NCI-H2227 (cell line): ENCODE measurements at regions not wholly inside any gene's neighbourhood (a gene's known extent, or its start where the extent isn't known, plus 50 kb on each side); places are given as distances from the start of the nearest gene placed in this dataset.
"Not testable (repeated sequence)": the region's sequence is repeated elsewhere in the genome, so short reads cannot be mapped to it uniquely, and the experiment has no call there.

ENCODE experiments used
- DNase-seq: peaks from one replicate; lab custom pipeline; 2025; ENCODE audit not compliant: unreplicated experiment; lab: John Stamatoyannopoulos, UW

DNA sequence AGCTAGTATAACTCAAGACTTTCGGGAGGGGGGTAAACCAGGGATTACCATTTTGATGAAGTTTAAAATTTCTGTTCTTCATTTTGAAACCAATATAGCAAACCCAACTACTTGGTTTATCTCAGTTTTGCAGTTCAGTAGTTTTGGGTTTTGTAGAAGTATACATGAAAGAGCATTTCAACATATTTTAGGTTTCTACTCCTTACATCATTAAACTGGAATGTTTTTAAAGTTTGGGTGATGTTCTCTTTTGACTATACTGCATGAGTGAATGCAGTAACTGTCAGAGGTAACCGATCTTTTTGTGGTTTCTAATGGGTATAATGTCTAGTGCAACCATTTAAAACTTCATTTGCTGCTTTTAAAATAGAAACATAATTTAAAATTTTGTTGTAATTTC is 248.3 kb upstream of the MAD2L1 start:
- DNase-seq: no peak

DNA sequence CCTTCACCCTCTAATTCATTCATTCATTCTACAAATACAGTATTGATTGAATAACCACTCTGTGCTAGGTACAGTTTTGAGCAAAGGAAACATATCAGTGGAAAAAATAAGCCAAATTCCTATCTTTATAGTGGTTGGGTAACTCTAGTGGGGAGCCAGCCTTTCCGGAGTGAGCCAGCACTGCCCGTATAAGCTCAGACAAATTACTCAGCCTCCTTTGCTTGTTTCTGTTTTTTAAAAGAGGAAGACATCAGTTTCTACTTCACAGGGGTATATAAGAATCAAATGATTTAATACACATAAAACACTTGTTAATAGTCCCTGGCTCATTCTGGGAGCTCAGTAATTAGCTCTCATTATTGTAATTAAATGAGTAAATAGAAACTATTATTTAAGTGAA is 238.2 kb upstream of the MAD2L1 start:
- DNase-seq: no peak

DNA sequence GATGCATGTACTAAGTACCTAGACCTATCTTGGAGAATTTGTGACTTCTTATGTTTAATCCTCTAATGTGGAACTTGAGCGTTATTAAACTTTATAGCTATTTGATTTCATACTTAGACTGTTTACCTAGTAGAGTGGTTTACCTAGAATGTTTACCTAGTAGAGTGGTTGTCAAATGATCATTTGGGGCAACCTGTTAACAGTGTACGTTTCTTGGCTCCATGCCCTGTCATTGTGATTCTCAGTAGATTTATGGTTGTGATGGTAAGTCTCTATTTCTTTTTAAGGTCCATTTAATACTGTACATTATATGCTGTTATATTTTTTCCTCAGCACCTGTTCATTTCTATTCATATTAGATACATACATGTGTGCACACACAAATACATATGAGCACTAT is 233.0 kb upstream of the MAD2L1 start:
- no peak for DNase-seq

DNA sequence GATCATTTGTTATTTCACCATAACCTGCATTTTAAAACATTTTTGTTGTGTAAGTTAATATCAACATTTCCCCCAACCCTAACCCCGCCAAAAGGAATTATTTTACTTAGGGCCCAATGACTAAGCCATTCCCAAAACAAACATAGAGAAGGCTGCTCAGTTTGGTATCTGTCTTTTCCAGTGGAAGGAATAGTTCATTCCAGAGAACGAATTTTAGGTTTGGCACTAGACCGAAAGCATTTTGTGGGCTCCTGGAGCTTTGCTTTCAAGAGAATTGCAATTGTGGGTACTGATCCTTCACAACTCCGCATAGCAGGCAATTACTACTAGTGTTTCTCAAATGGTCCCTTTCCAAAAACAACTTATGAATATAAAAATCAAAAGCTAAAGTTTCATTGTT is 226.7 kb upstream of the MAD2L1 start:
- DNase-seq: no peak

DNA sequence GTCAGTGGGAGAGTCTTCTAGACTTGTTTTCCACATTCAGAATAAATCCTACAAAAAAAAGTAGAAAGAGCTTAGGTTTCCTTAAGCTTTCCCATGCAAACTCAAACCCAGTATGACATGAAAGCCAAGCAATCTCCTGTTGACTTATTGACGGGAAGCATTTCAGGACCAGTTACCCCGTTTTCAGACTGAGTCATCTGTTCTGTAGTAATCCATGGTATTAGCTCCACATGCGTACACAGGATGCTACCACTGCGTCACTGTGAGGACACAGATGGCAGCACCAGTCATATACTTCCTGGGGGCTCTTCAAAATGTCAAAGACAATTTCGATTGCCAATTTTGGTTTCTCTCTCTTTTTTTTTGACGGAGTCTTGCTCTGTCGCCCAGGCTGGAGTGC is 224.9 kb upstream of the MAD2L1 start:
- DNase-seq: no peak

DNA sequence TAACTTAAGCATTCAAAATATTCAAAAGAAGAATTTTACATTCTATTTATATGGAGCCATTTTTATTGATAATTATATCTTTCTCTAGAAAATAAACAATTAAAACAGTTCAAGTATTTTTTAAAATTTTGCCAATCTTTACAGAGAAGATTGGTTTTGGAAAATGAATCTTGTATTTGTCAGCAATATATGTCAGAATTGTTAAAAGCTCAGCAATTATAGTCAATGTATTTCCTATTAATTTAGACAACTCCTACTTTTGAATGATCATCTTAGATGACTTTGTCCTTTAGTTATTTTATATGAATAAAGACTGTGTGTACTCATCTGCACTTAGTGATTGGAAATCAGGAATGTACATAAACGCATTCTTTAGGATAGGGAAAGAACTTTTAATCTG is 223.9 kb upstream of the MAD2L1 start:
- DNase-seq: no peak

DNA sequence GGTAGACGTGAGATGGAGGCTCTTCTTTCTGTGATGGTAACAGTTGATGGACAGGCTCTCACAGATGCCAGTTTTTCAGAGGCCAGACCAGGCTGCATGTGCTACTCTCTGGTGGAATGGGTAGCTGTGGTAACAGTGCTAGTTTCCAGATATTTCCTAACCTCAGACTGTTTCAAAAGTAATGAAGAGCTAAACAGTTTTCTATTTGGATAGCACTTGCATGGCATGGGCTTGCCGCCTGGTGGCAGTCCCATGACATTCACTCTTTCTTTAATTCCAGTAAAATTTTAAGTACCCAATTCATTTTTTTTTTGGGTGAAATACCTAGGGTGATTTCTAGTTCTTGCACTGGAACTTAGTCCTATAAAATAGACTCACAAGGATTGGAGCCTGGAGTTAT is 220.2 kb upstream of the MAD2L1 start:
- no peak for DNase-seq

DNA sequence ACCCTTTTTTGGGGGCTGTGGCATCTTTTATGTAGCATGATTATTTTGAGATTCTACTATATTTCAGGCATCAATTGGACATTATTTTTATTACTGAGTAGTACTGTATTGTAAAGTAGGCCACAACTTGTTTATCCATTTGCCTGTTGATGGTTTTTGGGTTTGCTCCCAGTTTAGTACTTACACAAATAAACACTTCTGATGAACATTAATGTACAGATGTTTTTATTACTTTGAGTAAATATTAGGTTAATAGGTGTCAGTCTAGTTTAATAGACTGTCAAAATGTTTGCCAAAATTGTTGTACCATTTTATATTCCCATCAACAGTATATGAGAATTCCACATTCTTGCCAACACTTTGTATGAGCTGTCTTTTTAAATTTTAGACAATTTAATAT is 214.9 kb upstream of the MAD2L1 start:
- DNase-seq: no peak

DNA sequence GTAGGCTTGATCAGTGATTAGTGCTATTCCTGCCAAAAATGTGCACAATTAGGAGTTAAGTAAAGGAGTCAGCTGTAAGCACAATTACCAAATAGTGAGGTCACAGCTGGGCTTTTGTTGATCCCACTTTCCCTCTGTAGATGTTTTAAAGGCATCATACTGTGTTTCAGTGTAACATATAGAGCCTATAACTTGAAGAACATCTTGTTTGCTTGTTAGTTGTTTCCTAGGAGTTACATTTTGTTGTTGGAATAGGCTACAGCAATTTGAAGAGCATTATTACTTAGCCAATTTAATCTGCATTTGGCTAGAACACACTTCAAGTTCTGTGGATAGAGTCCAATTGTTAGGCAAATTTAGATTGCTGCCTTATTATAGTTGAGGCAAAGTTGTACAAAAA is 210.7 kb upstream of the MAD2L1 start:
- no peak for DNase-seq

DNA sequence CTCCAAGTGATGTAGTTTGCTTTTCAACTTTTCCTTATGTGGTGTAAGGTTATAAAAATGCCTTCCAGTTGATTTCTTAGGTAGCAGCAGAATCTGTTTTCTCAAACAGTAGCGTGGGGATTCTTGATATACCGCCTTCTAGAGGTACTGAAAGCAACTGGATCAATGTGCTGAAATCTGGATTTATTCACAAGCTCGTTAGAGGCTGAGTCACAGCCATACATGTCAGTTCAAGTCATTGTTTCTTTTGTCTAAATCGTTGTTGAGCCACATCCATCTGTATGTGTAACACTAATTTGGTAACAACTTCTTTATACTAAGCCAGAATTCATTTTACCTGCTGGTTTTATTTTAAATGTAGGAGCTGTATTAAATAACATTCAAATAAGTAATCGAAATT is 200.0 kb upstream of the MAD2L1 start:
- no peak for DNase-seq

DNA sequence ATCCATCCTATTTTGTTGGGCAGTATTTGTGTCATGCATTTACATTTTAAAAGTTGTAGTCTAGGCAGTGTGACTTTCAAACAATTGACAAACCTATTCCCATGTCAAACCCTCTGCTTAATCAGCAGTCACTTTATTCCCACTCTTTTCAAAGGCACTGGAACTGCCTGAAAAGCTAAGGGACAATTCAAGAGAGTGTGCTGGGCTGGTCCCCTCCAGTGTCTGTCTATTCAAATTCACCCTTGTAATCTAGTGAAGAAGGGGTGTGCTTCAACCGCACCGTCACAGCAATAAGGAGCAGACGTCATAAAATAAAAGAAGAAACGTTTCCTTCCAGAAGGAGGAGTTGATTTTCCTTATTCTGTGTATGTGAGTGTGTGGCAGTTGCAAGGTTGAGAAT is 197.0 kb upstream of the MAD2L1 start:
- DNase-seq: no peak

DNA sequence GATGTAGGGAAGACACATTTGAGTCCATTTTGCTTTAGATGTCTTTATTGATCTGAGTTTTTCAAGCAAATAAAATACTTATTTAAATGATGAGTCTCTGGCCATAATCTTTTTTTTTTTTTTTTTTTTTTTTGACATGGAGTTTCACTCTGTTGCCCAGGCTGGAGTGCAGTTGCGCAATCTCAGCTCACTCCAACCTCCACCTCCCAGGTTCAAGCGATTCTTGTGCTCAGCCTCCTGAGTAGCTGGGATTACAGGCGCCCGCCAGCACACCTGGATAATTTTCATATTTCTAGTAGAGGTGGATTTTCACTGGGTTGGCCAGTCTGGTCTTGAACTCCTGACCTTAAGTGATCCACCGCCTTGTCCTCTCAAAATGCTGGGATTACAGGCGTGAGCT is 194.5 kb upstream of the MAD2L1 start:
- DNase-seq: no peak

DNA sequence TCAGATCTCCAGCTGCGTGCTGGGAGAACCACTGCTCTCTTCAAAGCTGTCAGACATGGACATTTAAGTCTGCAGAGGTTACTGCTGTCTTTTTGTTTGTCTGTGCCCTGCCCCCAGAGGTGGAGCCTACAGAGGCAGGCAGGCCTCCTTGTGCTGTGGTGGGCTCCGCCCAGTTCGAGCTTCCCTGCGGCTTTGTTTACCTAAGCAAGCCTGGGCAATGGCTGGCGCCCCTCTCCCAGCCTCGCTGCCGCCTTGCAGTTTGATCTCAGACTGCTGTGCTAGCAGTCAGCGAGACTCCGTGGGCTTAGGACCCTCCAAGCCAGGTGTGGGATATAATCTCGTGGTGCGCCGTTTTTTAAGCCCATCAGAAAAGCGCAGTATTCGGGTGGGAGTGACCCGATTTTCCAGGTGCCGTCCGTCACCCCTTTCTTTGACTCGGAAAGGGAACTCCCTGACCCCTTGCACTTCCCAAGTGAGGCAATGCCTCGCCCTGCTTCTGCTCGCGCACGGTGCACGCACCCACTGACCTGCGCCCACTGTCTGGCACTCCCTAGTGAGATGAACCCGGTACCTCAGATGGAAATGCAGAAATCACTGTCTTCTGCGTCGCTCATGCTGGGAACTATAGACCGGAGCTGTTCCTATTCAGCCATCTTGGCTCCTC is 189.6 kb upstream of the MAD2L1 start:
- not testable (repeated sequence) for DNase-seq

DNA sequence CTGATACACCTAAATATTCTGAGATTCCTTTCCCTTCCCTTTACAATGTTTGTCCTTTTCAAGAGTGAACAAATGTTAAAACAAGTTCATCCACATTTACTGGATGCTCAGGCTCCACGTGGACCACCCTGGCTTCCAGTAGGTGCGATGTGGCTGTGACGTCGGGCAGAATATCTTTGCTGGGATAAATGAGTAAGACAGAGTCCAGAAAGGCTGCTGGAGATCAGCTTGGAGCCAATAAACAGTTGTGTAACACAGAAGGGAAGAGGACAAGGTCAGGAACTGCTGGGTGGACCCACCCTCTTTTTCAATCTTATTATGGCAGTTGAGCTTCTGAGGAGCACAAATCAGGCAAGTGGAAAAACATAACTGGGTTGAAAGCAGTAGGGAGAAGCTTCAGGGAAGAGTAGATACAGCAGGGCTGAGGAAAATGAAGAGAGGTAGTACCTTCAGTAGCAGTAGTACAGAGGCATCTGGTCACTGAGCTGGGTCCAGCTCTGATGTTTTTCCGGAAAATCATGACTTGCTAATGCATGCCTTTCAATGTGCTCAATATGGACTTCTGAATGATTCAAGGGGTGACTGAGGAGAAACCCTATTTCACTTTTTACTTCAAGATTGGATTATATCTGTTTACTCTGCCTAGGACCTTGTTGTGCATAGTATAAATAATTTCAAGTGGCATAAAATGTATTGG is 171.8 kb upstream of the MAD2L1 start:
- no peak for DNase-seq

DNA sequence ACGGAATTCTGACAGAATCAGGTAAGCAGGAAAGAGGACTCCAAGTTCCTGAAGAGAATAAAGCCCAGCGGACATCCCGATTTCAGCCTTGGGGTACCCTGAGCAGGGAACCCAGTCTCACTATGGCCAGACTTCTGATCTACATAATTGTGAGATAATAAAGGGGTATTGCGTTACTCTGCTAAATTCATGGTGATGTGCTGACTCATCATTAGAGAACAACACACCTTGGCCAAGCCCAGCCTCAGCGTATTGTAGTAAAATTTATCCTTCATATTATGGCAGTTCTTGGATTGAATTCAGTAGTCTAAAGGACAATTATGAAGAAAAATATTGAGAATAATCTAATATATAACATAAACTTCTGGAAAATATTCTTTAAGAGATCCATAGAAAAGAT is 170.2 kb upstream of the MAD2L1 start:
- no peak for DNase-seq

DNA sequence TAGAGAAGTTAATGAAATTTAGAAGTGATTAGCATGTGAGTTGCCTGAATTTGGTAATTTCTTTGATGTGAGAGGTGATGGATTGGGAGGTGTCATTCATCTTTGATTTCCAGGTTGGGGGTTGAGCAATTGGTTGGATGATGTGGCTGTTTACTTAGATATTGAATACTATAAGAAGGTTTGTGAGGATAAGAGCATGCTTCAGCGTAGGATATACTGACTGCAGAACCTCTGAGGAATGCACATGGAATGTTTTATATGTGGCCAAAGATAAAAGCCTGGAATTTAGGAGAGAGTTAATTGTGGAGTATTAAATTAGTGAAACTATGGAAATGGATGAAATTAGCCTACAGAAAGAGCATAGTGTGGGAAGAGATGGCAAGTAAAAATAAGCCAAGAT is 165.4 kb upstream of the MAD2L1 start:
- no peak for DNase-seq

DNA sequence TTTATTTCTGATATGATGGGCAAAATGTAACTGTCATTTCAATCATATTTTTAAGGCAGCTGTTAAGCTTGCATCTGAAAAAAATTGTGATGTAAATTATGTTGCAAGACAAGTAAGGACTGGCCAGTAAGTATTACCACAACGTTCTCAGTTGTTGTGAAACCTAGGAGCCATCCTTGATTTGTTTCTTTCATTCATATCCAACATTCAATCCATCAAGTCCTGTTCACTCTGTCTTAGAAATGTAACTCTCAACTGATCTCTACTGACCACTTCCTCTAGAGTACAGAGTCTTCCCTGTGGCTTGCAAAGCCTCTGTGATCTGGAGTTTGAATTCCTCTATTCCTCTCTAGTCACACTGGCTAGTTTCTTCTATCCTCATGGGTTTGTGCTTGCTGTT is 161.4 kb upstream of the MAD2L1 start:
- DNase-seq: no peak

DNA sequence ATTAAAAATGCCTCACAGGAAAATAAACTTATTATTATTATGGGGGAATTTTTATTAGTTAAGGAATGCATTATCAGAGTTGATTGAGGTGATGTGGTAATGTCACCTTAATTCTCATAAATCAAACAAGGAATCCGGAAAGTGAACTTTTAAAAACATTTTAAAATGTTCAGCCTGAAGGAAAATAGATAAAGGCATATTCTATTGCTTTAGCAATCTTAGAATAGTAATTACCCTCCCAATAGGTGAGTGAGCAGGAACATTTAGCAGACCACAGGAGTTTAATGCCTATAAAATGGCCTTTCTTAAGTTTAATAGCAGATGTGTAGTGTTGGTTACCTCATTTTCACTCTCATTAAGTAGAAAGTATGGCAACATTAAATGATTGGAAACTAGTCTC is 160.9 kb upstream of the MAD2L1 start:
- no peak for DNase-seq

DNA sequence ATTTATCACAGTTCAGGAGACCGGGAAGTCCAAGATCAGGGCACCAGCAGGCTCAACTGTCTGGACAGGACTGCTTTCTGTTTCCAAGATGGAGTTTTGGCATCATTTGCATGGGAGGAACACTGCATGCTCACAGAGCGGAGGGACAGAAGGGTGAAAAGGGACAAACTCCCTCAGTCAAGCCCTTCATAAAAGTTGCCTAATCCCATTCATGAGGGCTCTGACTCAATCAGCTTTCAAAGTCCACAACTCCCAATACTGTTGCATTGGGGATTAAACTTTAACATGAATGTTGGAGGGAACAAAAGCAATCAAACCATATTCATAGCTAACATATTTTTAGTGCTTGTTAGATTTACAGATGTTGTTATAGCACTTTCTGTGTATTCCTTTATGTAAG is 158.9 kb upstream of the MAD2L1 start:
- DNase-seq: no peak

DNA sequence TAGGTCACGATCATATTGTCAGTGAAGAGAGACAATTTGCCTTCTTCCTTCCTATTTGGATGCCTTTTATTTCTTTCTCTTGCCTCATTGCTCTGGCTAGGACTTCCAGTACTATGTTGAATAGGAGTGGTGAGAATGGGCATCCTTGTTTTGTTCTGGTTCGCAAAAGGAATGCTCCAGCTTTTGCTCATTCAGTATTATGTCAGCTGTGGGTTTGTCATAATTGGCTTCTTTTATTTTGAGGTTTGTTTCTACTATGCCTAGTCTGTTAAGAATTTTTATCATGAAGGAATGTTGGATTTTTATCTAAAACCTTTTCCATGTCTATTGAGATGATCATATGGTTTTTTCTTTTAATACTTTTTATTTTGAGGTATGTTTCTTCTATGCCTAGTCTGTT is 152.3 kb upstream of the MAD2L1 start:
- no peak for DNase-seq

DNA sequence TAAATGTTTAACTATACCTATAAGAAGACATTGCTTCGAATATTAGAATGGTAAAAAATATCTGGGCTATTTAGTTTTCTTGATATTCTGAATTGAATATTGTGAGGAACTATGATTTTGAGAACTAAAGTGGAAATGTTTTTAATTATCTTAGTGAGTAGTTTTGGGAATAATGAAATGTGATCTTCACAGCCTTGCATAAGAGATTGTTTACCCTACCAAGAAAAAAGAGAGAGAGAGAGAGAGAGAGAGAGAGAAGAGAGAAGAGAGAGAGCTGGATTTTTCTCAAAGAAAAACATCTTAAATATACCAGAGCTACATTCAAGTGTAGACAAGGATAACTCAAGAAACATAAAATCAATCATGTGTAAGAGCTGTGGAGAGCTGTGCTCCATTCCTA is 148.7 kb upstream of the MAD2L1 start:
- DNase-seq: no peak

DNA sequence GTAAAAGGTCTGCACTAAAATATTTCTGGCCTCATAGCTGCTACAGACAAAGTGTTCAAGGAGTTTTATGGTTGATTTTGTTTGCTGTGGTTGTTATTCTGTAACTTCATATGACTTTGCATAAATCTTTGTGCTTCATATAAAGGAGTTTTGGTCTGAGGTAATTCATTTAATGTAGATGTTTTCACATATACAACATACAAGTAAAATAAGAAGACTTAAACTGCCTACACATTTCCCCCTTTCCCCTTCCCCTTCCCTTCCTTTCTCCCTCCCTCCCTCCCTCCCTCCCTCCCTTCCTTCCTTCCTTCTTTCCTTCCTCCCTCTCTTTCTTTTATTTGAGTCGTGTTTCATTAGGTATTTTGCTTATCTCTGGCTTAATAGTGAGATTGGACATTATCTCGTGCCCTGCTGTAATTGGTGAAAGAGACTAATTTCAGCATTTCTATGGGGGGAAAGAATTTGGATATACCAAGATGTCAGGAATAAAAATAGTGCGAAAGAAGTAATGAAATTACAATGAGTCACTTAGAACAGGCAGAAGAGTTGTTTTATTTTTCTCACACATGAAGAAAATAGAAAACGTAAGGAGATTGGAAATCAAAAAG is 144.9 kb upstream of the MAD2L1 start:
- no peak for DNase-seq

DNA sequence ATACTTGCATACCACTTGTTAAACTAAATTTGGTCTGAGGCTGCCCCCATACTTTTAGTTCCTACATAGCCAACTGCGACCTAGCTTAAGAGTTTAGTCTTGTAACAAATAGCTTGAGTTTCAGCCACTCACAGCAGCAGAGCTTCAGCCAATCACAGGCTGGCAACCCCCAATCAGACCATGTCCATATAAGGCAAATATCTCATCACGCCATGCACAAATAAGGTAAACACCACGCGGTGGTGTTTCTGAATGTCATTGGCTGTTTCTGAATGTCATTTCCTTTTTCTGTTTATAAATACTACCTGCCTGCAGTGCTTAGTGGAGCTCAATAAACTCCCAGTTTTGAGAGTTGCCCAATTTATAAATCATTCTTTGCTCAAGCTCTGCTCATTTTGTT is 143.1 kb upstream of the MAD2L1 start:
- no peak for DNase-seq
